NCI-H526 (cell line): ENCODE measurements at regions not wholly inside any gene's neighbourhood (a gene's known extent, or its start where the extent isn't known, plus 50 kb on each side); places are given as distances from the start of the nearest gene placed in this dataset.
"Not testable (repeated sequence)": the region's sequence is repeated elsewhere in the genome, so short reads cannot be mapped to it uniquely, and the experiment has no call there.

Experiments used
- DNase-seq, 2 experiments: peaks; one replicate each; lab custom pipeline; 2025; lab: John Stamatoyannopoulos, UW

- no peak for DNase-seq
Measured at GRCh38 chr1:111063595-111063994, 76.3 kb downstream of the DRAM2 start.

GRCh38 chr1:111062624-111063023, 77.3 kb downstream of the DRAM2 start:
- no peak for DNase-seq

- DNase-seq, result no peak
Measured at GRCh38 chr1:111062081-111062480, 77.8 kb downstream of the DRAM2 start.

- no peak for DNase-seq
Measured at GRCh38 chr1:111054656-111055055, 85.2 kb downstream of the DRAM2 start.

- no peak for DNase-seq
Measured at GRCh38 chr1:111052246-111052645, 87.6 kb downstream of the DRAM2 start.

- DNase-seq, result not testable (repeated sequence)
Measured at GRCh38 chr1:111048253-111048652, 84.5 kb upstream of the LRIF1 start.

GRCh38 chr1:111045033-111045722, 81.5 kb upstream of the LRIF1 start:
- DNase-seq, result no peak

- DNase-seq, result peak; percentile 25 to 63
Measured at GRCh38 chr1:111032295-111032897, 68.7 kb upstream of the LRIF1 start.

- peak; percentile 45 to 84 for DNase-seq
Measured at GRCh38 chr1:111030590-111030989, 66.9 kb upstream of the LRIF1 start.

GRCh38 chr1:111025109-111025508, 61.4 kb upstream of the LRIF1 start:
- DNase-seq, result no peak

- DNase-seq, result peak in 1 of 2 experiments; percentile 27
Measured at GRCh38 chr1:111015222-111015621, 51.5 kb upstream of the LRIF1 start.
